GM12891 (cell line): ENCODE measurements at regions not wholly inside any gene's neighbourhood (a gene's known extent, or its start where the extent isn't known, plus 50 kb on each side); places are given as distances from the start of the nearest gene placed in this dataset.

Experiments
- POLR2A ChIP-seq: IDR thresholded peaks from 2 replicates; pipeline ENCODE4 v1.6.1; 2011; ENCODE audit warnings: low read depth, low read length, control low read depth
- POLR2AphosphoS5 ChIP-seq: IDR thresholded peaks from 2 replicates; pipeline ENCODE4 v1.6.1; 2011; ENCODE audit warnings: low read depth, low read length, control low read depth
- SPI1 ChIP-seq: IDR thresholded peaks from 2 replicates; pipeline ENCODE4 v1.6.1; 2011; ENCODE audit warnings: low read depth, low read length, control low read depth

GRCh38 chr7:11957956-11958355 lies 126.0 kb upstream of the THSD7A start:
- TF ChIP-seq POLR2A = no peak
- TF ChIP-seq SPI1 = no peak
- TF ChIP-seq POLR2AphosphoS5 = no peak
